Activated T-cell treated with anti-CD3 and anti-CD28 coated beads, Interleukin-2, amount 50 U/mL, for 72 hours (primary cell): ENCODE measurements at regions not wholly inside any gene's neighbourhood (a gene's known extent, or its start where the extent isn't known, plus 50 kb on each side); places are given as distances from the start of the nearest gene placed in this dataset.
"Not testable (repeated sequence)": the region's sequence is repeated elsewhere in the genome, so short reads cannot be mapped to it uniquely, and the experiment has no call there.

Experiments
- ATAC-seq, 2 donors: fragments of 150-1000 bp; cut with Tn5 transposase; replicated peaks in 1 of 2; 2 replicates each; pipeline ENCODE4 v1.10.0; 2021; ENCODE audit warnings: moderate library complexity in 2 of 2, mild to moderate bottlenecking in 1 of 2
- DNase-seq, 2 donors: peaks; one replicate each; pipeline ENCODE4 v3.0.0; 2021 to 2022; ENCODE audit warnings: mixed read lengths in 1 of 2
- H3K27ac Mint-ChIP-seq: one replicate; pipeline ENCODE4 v1.8.0; 2022; ENCODE audit warnings: mild to moderate bottlenecking, moderate library complexity, mixed read lengths
- H3K27me3 Mint-ChIP-seq: one replicate; pipeline ENCODE4 v1.8.0; 2022; ENCODE audit warnings: low read depth, mixed read lengths
- H3K36me3 Mint-ChIP-seq, 2 donors: one replicate each; pipeline ENCODE4 v1.8.0; 2022; ENCODE audit warnings: mixed read lengths in 2 of 2, mild to moderate bottlenecking in 1 of 2; ENCODE audit not compliant: insufficient read depth in 2 of 2
- H3K4me1 Mint-ChIP-seq: one replicate; pipeline ENCODE4 v1.8.0; 2022; ENCODE audit warnings: low read depth, mixed read lengths
- H3K4me3 Mint-ChIP-seq, 2 donors: one replicate each; pipeline ENCODE4 v1.8.0; 2022; ENCODE audit warnings: mild to moderate bottlenecking in 2 of 2, mixed read lengths in 2 of 2, moderate library complexity in 2 of 2
- H3K9me3 Mint-ChIP-seq, 2 donors: one replicate each; pipeline ENCODE4 v1.8.0; 2022; ENCODE audit warnings: mixed read lengths in 2 of 2

DNA sequence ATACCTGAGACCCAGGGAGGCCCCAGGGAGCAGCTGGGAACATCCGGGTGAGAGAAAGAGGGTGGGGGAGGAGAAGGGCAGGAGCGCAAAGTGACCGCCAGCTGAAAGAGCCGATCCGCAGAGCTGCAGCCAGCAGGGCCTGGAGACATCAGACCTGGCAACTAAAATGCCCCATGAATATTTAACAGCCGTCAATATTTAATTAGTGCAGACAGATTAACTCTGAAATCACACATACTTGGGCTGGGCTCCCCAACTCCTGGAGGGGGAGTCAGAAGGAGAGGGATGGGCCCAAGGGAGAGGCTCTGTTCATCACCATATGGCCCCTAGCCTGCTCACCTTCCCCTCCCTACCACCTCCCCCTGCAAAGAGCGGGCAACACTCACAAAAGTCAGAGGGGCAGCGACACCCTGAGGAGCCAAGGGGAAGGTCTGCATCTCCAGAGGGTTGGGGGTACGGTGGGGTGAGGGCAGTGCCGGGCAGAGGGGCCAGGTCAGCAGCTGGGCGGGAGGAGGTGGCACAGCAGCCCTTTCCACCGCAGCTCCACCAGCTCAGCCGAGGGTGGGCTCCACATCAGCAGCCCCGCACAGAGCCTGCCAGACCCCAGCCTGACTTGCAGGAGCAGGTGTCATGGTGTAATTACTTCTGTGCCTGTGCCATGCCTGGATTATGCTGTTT lies 61.9 kb upstream of the CCL1 start:
- ATAC-seq = no peak
- H3K4me1 Mint-ChIP-seq = no peaks in the 10 kb centered on the region
- no peak overlapping the region for H3K4me3 Mint-ChIP-seq
- no peak overlapping the region for H3K27ac Mint-ChIP-seq
- H3K9me3 Mint-ChIP-seq = no peaks in the 10 kb centered on the region
- no peaks in the 10 kb centered on the region for H3K36me3 Mint-ChIP-seq
- DNase-seq = no peak
- peaks cover 45% of the 10 kb centered on the region for H3K27me3 Mint-ChIP-seq

- no peak for DNase-seq
- H3K4me3 Mint-ChIP-seq = peak overlapping the region in 1 of 2 donors; percentile 6
- H3K4me1 Mint-ChIP-seq = no peaks in the 10 kb centered on the region
- peaks cover 41% of the 10 kb centered on the region for H3K27me3 Mint-ChIP-seq
- no peak overlapping the region for H3K27ac Mint-ChIP-seq
- no peaks in the 10 kb centered on the region for H3K36me3 Mint-ChIP-seq
- no peak for ATAC-seq
- H3K9me3 Mint-ChIP-seq = no peaks in the 10 kb centered on the region
These were observed 61.2 kb upstream of the CCL1 start for GRCh38 chr17:34423978-34424813.

- H3K4me3 Mint-ChIP-seq, H3K9me3 Mint-ChIP-seq, H3K4me1 Mint-ChIP-seq, DNase-seq, H3K36me3 Mint-ChIP-seq, ATAC-seq, H3K27ac Mint-ChIP-seq: not testable (repeated sequence)
- H3K27me3 Mint-ChIP-seq = peaks cover 34% of the 10 kb centered on the region
These were observed 60.3 kb upstream of the CCL1 start for GRCh38 chr17:34423315-34423714.

DNA sequence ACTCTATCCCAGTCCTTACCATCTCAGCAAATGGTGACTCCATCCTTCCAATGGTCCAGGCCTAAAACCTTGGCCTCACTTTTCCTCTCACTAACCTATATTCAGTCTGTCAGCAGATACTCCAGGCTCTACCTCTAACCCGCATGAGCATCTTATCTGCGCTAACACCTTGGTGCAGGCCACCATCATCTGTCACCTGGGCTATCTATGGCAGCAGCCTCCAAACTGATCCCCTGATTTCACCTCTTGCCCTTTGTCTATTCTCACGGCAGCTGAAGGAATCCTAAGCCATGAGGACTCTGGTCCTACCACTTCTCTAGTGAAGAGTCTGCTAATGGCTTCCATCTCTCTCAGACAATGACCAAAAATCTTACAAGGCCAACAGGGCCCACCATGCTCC lies 57.9 kb upstream of the CCL1 start:
- Mint-ChIP-seq H3K27ac (no peak overlapping the region), H3K9me3 (no peaks in the 10 kb centered on the region), H3K4me3 (no peak overlapping the region), H3K27me3 (peaks cover 30% of the 10 kb centered on the region), H3K4me1 (no peaks in the 10 kb centered on the region), H3K36me3 (no peaks in the 10 kb centered on the region)
- no peak for DNase-seq
- ATAC-seq = no peak

- Mint-ChIP-seq H3K27ac (no peak overlapping the region), H3K36me3 (no peaks in the 10 kb centered on the region), H3K27me3 (peaks cover 27% of the 10 kb centered on the region), H3K4me1 (no peaks in the 10 kb centered on the region), H3K9me3 (no peaks in the 10 kb centered on the region), H3K4me3 (no peak overlapping the region)
- DNase-seq (peak; percentile 59 to 71), ATAC-seq (no peak)
These were observed 57.3 kb upstream of the CCL1 start for GRCh38 chr17:34420254-34420766.

- peaks cover 38% of the 10 kb centered on the region for H3K27me3 Mint-ChIP-seq
- ATAC-seq (no peak), DNase-seq (no peak)
- H3K4me3 Mint-ChIP-seq = no peak overlapping the region
- no peaks in the 10 kb centered on the region for H3K9me3 Mint-ChIP-seq
- H3K27ac Mint-ChIP-seq = no peak overlapping the region
- H3K4me1 Mint-ChIP-seq = peaks cover 6% of the 10 kb centered on the region
- no peaks in the 10 kb centered on the region for H3K36me3 Mint-ChIP-seq
These were observed 53.1 kb upstream of the CCL1 start for GRCh38 chr17:34416116-34416515.

- Mint-ChIP-seq H3K36me3 (no peaks in the 10 kb centered on the region), H3K4me1 (peaks cover 6% of the 10 kb centered on the region), H3K9me3 (no peaks in the 10 kb centered on the region), H3K27me3 (peaks cover 46% of the 10 kb centered on the region), H3K27ac (no peak overlapping the region), H3K4me3 (no peak overlapping the region)
- no peak for ATAC-seq
- no peak for DNase-seq
These were observed 51.3 kb upstream of the CCL1 start for GRCh38 chr17:34414339-34414738.

DNA sequence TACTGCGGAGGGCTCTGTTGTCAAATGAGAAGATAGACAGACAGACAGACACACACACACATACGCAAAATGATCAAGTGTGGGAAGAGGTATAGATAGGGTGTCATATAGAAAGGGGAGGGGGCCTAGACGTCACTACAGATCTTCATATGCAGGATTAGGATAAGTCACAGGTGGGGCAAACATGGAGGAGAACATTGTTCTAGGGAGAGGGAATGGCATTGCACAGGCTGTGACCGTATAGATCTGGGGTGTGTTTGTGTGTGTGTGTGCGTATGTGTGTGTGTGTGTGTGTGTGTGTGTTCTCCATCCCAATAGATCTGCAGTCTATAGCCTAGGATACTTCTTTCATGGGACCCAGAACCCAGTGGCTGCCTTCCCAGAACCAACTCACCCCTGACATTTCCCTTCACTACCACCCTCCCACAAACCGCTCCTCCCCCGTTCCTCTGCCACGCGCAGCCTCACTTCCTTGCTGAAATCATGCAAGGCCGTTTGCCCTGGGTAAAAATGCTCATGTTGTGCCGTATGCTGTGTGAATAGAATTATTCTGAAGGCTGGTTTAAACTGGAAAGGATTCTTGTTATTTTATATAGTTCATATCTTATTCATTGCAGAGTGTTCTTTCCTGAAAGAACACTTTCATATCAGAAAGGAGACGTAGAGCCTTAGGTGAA lies 50.5 kb upstream of the CCL1 start:
- no peaks in the 10 kb centered on the region for H3K36me3 Mint-ChIP-seq
- H3K27me3 Mint-ChIP-seq = peaks cover 54% of the 10 kb centered on the region
- peaks cover 6% of the 10 kb centered on the region for H3K4me1 Mint-ChIP-seq
- no peak overlapping the region for H3K27ac Mint-ChIP-seq
- no peak overlapping the region for H3K4me3 Mint-ChIP-seq
- no peaks in the 10 kb centered on the region for H3K9me3 Mint-ChIP-seq
- DNase-seq (no peak), ATAC-seq (no peak)

- H3K27me3 Mint-ChIP-seq = peaks cover 59% of the 10 kb centered on the region
- H3K27ac Mint-ChIP-seq = no peak overlapping the region
- H3K4me3 Mint-ChIP-seq = no peak overlapping the region
- no peaks in the 10 kb centered on the region for H3K9me3 Mint-ChIP-seq
- ATAC-seq = no peak
- no peaks in the 10 kb centered on the region for H3K36me3 Mint-ChIP-seq
- DNase-seq = no peak
- H3K4me1 Mint-ChIP-seq = peaks cover 6% of the 10 kb centered on the region
These were observed 50.0 kb upstream of the CCL1 start for GRCh38 chr17:34412965-34413441.
